Dermis microvascular lymphatic vessel endothelial cell (primary cell): ENCODE measurements at regions not wholly inside any gene's neighbourhood (a gene's known extent, or its start where the extent isn't known, plus 50 kb on each side); places are given as distances from the start of the nearest gene placed in this dataset.
A peak's percentile ranks its signal among the peaks of the same experiment; 100 is the strongest.

Source experiments
- DNase-seq, 2 donors: peaks; one replicate each; pipeline versions ENCODE4 v3.0.0 to v3.0.0-alpha.2; 2010; ENCODE audit warnings: low read depth in 2 of 2

DNA sequence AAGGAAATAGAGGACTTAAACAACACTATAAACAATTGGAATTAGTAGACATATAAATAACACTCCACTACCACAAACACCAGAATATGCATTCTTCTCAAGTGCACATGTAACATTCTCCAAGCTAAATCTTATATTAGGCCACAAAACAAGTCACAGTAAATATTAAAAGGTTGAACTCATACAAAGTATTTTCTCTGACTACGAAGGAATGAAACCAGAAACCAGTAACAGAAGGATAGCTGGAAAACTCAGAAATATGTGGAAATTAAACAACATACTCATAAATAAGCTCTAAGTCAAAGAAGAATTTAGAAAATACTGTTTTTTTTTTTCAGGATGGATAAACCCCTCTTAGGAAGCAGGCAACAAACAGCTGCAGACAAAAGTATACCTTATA lies 77.4 kb upstream of the IGFBP3 start:
- no peak for DNase-seq

DNA sequence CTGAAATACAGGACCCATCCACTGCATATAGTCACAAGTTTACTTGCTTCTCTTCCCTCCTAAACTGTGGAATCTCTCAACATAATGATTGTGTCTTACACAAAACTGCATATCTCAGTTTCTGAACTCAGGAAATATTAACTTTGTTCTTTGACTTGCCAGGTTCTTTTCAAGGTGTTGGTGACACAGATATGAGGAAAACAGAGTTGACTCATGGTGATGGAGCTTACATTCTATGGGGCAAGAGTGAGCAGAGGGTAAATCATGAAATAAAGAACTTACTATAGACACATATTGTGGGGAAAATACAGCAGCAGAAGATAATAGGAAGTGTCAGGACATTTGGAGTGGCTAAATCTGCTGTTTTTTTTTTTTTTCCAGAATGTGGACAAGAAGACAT lies 72.5 kb upstream of the IGFBP3 start:
- DNase-seq = no peak

DNA sequence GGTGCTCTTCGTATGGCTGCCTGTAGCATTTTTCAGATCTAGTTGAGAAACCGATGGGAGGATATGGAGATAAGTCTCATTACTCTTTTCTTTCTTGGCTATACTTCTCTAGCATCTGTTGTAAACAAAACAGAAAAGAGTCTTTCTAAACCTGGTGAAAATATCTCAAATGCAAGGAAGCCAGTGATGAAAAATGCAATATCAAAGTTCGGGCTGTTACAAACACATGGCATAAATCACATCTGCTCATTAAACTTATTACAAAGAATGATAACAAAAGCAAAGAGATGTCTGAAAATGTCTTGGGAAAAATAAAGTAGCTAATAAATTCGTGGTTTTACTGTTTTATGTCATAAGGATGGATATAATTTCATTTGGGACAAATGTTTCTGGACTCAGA lies 71.8 kb upstream of the IGFBP3 start:
- DNase-seq = no peak

DNA sequence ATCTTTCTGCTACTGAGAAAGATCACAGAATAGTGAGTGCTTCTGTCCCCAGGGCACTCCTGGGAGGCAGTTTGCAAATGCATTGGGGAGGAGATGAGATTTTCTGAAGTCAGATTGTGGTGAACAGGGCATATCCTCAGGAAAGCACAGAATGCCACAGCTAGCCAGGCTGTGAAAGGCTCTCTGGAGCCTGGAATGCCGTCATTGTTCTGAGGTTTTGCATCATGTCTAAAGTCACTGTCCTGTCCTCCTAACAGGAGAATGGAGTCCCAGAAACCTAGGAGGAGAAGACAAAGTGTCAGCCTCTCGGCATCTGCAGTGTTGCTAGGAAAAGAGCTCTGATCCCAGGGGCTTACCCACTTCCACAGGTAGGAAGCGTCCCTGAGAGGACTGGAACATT lies 69.2 kb upstream of the IGFBP3 start:
- no peak for DNase-seq

DNA sequence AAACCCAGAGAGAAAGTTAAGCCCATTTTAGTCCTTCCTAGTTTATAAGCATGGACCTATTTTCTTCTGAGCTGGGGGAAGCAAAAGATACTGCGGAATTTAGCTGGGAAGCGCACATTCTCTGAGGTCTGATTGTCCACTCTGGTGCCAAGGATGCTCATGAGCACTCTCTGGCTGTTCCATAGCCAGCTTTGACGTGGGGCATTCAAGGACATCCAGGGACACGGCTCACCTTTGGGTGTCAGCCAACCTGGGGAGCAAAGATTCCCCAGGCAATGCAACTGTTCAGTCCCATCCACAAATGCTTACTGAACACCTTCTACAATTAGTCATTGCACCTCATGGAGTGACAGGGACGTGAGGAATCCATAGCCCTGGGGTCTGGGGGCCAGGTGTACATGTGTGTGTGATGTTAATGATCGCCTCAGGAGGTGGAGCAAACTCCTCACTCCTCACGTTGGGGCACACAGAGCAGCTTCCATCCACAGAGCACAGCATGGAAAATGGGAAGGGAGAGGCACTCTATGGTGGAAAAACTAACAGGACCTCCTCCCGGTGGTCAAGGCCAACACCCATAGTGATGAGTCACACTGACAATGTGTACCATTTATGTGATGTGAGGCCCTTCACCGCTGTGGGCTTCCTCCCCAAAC lies 67.5 kb upstream of the IGFBP3 start:
- no peak for DNase-seq

DNA sequence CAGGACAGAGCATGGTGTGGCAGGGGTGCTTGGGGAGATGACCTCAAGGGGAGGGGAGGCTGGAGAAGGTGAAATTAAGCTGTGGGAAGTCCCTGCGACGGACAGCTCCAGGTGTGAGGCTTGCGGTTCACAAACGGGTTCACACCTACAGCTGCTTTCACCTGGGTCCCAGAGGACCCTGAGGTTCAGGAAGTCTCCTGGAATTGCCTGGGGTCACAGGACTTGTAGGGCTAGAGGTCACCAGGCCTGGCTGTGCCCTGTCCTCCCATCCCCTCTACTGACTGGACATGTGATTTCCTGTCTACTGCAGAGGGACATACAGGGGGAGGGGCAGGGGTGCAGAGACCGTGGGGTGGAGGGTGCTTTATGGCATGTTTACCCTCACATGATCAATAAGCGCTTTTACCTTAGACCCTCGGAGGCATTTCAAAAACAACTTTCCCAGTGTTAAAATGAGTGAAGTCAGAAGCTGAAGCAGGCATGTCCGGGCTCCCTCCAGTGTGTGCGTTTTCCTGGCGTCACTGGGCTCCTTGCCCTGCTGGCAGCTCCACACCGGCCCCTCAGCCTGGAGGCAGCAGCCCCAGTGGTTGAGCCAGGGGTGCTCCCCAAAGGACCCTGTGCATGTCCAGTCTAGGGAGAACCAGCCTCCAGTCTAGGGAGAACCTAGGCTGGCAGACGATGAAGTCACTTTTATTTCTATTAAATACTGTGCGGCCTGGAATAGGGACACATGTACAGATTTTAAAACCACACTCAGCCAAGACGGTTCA lies 66.6 kb upstream of the IGFBP3 start:
- no peak for DNase-seq

DNA sequence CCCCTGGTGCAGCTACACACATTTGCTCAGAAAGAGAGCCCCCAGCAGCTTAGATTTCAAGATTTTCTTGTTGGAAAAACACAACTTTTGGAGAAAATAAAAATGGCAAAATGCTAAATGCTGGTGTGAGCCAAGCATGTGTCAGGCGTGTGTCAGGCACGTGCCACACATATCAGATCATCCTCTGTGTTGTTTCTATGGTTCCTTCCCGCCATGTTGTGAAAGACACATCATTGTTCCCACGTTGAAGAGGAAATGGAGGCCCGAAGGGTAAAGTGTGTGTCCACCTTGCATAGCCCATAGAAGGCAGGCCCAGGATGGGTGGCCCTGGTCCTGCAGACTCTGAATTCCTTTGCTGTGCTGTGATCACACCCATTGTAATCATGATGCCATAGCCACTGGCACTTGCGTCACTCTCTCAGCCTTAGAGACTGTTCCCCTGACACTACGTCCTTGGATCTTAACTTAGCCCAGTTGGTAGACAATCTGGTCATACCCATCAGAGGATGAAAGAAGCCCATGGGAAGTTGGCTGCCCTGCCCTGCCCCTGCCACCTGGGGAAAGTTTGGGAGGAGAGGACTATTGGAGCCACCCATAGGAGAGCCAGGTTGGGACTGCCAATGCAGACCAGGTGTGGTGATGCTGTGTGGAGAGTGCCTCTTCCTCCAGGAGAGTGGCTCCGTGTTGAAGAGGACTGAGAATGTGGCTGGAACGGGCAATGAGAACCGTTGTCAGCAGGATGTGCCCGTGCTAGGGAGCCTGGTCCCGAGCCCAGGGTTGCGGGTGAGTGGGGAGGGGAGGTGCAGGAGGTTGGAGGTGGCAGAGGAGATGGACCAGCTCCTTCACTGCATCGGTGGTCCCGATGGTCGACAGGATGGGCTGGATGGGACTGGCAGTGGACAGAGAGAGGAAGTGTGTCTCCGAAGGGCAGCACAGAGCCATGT lies 65.6 kb upstream of the IGFBP3 start:
- DNase-seq = no peak

DNA sequence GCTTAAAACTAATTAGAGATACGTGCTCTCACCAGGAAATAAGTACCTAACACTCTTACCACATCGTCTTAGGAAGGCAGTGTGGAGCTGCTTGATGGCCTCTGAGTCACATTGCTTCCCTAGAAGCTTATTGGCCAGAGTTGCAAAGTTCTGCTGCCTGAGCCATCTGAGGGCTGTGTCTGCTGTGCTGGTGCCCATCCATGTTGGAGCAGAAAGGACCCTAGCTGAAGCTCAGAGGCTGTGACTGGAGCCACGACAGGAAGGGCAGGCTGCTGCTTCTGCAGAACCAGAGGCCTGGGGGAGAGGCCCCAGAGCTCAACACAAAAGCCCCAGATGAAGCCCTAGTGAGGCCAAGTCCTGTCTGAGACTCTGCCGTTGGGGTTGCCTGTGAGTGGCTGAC lies 64.8 kb upstream of the IGFBP3 start:
- no peak for DNase-seq

DNA sequence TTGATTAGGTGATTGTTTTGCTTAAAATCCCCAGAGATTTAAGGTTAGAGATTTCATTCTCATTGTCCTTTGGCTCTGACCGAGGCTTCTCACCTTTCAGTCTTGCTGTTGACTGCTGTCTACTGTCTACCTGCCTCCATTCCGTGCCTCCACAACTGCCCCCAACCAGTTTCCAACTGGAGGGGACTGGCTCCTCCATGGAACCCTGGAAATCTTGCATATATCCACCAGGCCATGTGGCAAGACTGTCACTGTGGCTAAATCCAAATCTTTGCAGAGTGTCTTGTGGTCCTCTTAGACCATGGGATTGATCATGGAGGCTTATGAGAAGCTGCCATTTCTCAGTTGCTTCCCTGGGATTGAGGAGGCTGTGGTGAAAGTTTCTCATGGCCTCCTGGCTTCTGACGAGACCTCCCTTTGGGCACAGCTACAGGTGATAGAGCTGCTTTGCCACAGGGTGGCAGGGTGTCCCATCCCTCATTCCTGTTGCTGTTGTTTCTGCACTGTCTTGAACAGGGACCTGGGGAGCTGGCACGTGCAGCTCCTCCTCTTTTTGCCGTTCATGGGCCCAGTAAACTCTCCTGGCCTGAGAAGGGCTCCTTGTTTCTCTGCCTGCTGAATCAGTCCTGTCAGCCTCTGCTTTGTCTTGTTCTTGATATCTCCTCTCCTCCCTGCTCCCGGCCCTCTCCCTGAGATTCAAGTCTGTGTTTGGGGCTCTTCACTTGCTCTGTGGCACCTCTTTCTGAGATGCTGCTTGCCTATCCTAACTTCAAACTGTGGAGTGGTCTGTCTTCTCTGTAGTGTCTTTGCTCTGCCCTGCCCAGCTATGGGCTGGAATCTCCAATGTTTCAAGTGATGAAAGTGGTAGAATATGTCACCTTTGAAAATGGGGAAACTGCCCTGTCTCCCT lies 63.6 kb upstream of the IGFBP3 start:
- no peak for DNase-seq

DNA sequence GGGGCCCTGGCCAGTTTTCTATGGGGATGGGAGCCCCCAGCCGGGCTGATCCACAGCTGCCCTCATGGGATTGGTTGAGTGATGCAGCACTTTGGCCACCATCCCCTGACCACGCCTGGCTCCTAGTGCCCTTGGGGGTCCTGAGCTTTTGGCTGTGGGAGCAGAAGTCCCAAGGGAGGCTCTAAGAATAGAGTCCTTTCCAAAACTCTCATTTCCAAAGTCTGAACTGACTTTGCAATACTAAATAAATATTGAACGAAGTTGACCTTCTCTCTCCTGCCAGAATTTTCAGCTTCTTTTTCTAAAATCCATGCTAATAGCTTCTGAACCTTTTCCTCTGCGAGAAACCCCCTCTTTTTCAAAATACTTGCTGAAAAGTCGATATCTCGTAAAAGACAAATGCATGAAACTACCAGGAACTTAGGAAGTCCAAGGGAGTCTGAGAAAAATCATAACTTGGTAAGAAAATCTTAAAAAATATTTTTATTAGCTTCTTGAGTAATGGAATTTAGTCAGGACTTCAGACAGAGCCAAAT lies 62.7 kb upstream of the IGFBP3 start:
- DNase-seq = no peak

DNA sequence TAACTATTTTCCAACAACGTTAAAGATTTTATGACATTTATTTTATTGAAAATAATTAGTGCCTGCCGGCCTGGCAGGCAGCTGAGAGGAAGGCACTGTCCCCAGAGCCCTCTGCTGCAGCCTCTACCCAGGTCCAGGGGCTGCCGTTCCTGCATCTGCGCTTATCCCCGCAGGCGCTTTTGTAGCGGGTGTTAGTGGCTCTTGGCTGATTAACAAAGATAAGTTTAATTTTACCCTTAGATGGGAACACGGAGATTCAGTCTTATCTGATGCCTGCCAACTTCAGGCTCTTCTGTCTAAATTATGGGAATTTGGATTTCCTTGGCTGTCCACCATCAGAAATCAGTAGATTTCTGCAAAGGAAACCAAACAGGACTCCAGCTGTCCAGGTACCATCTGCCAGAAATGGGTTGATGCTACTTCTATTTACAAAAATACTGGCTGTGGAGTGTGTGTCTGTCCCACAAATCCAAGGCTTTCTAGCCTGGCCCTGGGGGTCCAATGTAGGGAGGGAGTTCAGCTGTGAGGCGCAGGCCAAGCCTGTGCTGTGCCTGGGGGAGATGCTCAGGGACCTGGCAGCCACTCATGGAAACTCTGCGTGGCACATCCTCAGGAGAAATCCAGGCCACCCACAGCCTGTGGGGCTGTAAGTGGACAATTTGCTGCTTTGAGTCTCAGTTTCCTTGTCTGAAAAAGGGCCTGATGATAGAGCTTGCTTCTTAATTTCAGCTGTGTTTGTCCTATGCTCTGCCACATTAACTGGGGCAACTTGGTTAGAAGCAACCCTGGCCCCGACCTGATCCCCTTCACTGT lies 62.0 kb upstream of the IGFBP3 start:
- DNase-seq = no peak

DNA sequence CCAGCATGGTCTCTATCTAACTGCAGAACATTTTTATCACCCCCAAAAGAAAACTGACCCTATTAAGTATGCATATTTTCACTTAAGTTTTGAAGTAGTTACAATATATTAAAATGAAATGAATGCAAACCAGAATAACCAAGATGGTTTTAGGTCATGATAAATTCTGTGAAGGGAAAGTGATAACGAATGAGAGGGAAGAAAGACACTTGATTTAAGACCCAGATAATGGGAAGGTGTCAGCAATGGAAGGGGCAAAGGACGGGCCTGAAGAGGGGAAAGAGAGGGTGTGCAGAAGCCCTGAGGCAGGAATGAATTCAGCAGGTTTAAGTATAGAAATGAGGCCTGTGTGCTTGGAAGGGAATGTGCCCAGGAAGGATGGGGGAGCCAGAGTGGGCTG lies 61.1 kb upstream of the IGFBP3 start:
- DNase-seq = no peak

DNA sequence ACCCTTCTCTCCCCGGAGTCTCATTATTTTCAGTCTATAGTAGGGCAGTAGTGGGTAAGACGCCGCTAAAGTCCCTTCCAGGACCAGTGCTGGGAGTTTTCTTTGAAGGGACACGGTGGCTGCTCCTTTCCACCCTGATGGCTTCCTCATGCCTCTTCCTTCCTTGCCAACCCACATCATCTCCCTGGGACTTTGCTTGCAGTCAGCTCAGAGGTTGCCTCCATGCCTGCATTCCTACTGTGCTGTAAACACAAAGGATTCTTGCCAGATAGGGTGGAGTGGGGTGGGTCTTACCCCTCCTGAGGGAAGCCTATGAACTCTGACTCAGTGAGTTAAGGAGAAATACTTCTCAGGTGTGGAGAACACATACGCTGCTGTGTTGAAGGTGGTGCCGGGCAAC lies 59.9 kb upstream of the IGFBP3 start:
- no peak for DNase-seq

DNA sequence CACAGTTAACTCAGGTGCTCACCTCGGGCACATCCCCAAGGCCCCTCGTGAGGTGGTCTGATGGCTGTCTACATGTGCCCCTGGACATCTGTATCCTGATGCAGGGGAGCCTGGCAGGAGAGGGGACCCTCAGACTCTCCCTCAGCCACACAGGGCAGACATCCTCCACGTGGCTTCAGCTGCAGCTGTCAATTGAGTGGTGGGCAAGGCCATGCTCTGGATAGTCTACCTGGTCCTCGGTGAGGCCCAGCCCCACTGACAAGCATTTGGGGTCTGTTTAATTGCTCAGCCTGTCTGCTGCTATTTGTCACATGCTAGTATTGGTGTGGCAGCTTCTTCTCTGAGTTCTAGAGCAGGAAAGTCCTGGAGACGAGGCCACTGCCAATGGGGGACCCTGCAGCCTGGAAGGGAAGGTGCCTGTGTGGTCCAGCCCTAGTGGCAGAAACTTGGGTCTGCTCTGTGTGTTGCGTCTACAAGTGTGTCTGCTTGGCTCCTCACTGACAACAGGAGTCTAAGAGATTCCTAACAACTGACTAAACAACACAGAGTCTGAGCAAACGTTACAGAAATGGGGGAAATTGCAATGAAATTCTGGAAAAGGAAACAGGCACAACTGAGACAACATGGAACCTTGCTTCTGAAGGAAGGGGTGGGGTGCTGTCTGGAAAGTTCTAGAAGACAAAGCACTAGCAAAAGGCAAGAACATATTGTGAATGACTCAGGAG lies 59.3 kb upstream of the IGFBP3 start:
- no peak for DNase-seq

DNA sequence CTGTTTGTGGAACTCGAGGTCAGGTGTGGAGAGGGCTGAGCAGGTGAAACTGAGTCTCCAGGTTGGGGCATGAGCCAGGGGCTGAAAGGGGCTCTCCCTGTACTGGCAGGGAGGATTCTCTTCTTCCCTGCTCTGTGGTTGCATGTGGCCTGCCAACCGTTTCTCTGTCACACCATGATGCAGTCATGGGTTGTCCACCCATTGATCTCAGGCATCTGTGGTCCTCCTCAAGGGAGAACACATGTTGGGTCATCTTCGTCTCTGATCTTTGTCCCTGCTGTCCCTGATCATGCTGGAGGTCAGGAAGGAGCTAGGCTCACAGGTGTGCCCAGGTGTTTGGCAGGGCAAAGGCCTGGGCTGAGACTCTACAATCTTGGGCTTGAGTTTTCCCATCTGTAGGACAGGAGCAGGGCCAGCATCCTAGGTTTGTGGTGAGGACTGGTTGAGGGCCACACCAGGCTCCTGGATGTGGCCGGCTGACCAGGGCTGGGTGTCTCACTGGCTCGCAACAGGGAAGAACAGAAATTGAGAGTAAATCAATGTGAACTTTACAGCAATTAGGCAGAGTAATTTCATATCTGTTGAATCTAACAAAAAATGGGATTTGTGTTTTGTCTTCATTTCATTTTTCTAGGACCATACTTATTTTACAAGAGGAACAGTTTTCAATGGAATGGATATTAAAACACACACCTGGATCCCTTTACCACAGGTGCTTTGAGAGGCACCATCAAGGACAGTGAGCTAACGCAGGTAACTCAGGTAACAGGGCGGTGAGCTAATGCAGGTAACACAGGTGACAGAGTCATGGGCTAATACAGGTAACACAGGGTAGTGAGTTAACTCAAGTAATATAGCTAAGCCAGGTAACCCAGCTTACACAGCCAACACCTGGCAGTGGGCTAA lies 58.5 kb upstream of the IGFBP3 start:
- DNase-seq = no peak

DNA sequence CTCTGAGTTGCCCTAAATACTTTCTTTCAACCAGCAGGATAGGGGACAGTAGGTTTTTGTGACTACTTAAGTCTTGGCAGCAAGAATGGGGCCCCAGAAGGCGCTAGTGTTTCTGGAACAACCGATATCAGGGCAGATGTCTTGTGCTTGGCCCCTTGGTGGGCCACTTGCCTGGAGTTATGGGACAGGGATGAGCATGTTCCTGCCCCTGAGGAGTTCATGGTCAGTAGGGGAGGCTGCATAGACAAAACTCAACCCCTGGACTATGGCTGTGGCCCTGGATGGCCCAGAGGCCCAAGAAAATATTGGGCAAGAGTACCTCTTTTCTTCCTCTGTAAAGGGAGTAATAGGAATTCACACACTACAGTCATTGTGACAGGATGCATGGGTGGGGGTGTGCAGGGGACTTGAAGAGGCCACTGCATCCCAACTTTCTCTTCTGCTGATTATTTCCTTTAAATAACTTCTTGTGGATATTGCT lies 57.7 kb upstream of the IGFBP3 start:
- DNase-seq = no peak

DNA sequence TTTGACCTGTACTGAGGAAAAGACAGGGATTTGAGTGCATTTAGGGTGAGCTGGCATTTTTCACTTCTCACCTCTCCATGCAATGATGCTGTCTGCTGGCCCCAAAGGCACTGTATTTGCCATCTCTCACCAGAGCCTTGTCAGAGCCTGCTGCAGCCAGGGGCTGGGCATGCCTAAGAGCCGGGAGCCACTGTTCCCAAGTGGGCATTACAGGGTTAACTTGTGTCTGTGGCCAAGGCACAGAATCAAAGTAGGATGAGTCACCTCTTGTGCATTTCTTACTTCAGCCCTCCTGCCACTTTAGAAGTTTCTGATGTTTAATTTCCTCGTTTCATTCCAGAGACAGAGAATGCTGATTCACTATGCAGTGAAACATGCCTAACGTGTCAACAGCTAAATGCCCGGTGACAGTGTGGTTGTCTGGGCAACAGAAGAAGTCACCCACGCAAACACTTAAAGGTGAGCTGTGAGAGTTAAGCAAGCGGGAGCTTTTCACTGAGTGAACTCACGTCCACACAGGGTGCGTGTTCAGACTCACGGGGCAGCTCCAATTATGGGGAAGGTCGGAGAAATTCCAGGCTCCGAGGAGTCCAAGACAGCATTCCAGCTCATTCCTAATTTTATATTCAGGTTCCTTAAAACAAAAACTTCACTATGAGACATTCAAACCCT lies 57.1 kb upstream of the IGFBP3 start:
- peak in 1 of 2 donors; percentile 78 for DNase-seq
